HG03571 (cell line): ENCODE measurements at regions not wholly inside any gene's neighbourhood (a gene's known extent, or its start where the extent isn't known, plus 50 kb on each side); places are given as distances from the start of the nearest gene placed in this dataset.
"Not testable (repeated sequence)": the region's sequence is repeated elsewhere in the genome, so short reads cannot be mapped to it uniquely, and the experiment has no call there.

ENCODE experiments used
- ATAC-seq: cut with Tn5 transposase; IDR thresholded peaks from one replicate; pipeline ENCODE4 v1.9.1; 2021; ENCODE audit not compliant: unreplicated experiment

DNA sequence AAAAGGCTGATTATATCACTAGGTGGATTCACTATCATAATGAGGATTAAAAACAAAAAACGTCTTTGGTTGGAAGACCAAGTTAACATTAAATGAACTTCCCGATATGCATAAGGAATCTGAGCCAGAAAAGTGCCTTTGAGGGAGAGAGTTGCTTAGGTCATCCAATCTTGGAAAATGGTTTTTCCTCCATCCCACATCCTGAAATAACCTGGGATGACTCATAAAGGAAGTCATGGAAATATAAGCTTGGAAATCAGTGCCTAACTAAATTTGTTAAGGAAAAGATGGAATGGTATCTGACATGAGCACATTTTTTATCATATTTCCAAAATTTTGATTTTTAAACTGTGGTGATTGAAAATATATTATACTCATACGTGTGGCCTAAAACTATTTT is 66.0 kb downstream of the KBTBD8 start:
- no peak for ATAC-seq

DNA sequence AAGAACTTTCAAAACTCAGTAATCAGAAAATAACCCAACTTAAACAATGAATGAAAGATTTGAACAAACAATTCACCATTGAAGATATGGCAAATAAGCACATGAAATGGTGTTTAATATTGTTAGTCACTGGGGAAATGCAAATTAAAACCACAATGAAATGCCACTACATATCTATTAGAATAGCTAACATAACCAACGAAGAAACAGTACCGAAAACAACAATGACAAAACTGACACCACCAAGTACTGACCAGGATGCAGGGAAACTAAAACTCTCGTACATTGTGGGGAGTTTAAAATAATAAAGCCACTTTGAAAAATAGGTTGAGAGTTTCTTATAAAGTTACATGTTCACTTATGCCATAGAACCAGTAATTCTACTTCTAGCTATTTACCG is 69.1 kb downstream of the KBTBD8 start:
- ATAC-seq: peak; percentile 83

DNA sequence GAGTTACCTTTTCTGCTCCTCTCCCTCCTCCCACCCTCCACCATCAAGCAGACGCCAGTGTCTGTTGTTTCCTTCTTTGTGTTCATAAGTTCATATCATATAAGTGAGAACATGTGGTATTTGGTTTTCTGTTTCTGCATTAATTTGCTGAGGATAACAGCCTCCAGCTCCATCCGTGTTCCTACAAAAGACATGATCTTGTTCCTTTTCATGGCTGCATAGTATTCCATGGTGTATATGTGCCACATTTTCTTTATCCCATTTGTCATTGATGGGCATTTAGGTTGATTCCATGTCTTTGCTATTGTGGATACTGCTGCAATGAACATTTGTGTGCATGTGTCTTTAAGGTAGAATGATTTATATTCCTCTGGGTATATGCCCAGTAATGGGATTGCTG is 74.5 kb downstream of the KBTBD8 start:
- ATAC-seq: not testable (repeated sequence)

DNA sequence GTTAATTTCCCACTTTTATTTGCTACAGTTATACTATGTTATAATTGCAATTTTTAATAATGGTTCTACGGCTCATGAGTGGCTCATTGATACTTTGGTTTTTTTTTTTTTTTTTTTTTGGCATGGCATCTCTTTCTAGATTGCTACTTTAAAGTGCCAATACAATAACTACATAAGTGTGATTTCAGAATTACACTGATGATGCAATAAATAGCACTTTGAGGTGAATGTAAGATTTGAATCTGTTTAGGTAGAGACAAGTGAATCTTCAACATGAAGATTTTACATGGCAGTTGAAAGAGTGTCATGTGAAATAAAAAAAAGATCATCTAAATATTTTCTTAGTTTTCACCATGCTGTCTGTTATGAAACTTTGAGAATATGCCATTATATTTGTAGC is 75.7 kb downstream of the KBTBD8 start:
- ATAC-seq: no peak

DNA sequence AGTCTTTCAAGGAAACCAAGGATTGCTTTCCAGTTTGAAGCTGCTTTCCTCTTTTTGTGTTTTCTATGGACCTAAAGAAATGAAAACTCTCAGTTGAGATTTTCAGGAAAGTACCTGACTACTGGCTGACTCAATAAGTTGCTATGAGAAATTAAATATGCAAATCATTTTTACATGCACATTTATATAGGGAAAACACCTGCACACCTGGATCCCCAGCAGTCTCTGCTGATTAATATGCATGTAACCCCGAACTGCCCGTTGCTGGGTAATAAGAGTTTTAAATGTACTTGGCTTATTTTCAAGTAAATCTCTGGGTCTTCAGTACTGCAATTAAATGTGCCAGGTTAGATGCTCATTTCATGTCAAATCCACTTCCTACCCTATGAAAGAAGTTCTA is 77.2 kb downstream of the KBTBD8 start:
- no peak for ATAC-seq

DNA sequence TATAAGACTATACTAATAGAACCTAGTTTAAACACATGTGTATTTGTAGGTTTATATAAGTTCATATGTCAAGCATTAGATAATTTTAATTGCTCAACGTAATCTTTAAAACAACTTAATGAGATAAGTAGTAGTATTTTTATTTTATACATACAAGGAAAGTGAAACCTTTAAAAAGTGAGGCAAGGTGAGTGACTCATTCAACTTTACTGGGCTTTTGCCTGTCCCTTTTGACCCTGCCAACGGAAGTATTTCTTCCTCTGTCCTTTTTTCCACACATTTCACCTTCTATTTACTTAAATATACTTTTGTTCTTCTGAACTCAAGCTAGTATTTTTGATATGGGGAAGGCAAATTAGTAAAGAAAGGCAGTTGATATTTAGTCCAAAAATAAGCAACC is 78.5 kb downstream of the KBTBD8 start:
- no peak for ATAC-seq

DNA sequence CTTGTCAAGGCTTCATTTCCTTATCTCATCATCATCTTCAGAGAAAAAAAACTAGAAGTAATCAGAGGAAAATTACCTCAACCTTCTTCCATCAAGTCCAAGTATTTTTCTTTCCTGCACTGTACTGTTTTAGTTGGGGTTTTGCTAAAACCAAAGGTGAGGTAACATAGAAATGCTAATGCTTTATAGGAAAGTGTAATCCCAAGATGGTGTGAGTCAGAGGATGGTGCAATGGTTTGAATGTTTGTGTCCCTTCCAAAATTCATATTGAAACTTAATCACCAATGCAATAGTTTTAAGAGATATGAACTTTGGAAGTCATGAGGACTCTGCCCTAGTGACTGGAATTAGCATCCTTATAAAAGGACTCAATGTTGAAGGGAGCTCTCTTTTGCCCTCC is 79.5 kb downstream of the KBTBD8 start:
- ATAC-seq: no peak

DNA sequence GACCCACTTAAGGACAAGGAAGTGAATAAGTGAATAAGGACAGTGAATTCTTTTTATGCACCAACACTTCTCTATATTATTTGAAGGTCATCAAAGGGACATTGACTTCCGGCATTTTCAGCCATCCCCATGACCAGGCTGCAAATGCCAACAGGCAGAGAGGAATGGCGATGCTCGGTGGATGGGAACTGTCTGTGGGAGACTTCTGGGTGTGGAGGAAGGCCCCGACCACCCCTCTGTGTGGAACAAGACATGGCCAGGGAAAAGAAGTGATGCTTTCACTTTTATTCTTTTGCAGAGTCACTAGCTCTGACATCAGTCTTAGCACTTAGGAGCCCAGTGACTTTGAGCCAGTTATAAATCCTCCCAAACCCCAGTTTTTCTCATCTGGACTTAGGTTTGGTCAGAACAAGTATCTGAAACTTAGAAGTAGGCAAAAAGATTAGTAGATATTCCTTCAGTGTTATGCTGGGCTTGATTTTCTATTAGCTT is 84.5 kb downstream of the KBTBD8 start:
- ATAC-seq: no peak

DNA sequence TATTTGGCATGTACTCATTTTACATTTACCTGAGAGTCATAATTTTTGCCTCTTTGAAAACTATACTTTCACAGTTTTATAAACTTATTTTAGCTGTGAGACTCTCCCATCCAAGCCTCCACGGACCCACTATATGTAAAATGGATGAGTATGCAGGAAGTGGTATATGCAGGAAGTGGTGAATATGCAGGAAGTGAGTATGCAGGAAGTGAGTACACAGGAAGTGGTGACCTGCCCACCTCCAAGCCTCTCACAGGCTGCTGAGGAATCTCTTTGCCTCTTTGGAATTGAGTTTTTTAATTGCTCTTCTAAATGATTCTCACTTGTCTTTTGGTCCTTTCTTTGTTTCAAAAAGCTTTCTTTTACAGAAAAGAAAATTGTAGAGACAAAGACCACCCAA is 85.2 kb downstream of the KBTBD8 start:
- no peak for ATAC-seq

DNA sequence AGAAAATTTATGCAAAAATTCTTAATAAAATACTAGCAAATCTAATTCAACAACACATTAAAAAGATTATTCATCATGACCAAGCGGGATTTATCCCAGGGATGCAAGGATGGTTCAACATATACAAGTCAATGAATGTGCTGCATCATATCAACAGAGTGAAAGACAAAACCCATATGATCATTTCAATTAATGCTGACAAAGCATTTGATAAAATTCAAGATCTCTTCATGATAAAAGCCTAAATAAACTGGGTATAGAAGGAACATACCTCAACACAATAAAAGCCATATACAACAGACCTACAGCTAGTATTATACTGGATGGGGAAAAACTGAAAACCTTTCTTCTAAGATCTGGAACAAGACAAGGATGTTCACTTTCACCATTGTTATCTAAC is 89.7 kb downstream of the KBTBD8 start:
- no peak for ATAC-seq

DNA sequence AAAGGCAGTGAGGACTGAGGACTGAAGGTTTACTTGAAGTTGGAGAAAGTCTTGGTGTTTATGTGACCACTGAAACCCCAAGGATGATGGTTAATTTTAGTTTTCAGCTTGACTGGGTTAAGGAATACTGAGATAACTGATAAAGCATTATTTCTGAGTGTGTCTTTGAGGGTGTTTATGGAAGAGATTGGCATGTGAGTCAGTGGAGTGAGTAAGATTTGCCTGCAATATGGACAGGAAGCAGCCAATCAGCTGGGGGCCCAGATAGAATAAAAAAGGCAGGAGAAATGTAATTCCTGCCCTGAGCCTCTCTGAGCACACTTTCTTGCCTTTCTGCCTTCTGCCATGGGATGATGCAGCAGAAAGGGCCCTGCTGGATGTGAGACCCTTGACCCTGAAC is 92.4 kb downstream of the KBTBD8 start:
- no peak for ATAC-seq

DNA sequence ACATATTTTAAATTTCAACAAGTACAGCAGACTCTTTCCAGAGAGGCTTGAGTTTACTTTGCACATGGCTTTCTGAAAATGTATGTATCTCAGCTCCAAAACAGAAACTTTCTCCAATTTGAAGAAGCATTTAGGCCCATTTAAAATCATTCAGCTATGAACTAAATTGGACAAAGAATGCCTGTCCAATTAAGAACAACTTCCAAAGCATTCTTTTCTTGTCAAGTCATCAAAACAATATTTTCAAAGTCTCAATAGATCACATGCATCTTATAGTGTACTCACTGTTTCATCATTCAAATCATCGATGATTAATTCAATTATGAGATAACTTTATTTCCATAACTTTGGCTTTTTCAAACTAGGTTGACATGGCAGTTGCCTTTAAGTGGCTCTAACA is 95.2 kb downstream of the KBTBD8 start:
- ATAC-seq: no peak

DNA sequence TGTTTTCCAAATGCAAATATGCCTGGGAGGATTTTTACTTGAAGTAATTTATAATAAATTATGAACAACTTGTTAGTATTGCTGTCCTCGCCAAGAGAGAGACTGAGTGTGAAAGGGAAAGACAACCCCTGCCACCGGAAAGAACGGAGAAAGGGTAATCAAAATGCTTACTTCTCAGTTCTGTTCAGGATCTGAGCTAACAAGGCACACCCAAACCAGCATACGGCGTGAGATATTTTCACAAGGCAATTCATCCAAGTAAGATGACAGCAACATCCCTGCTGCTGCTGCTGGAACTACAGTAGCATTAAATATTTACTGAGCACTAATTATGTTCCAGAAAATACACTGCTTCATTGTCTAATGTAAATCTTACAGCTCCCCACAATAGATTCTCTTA is 96.1 kb downstream of the KBTBD8 start:
- ATAC-seq: no peak

DNA sequence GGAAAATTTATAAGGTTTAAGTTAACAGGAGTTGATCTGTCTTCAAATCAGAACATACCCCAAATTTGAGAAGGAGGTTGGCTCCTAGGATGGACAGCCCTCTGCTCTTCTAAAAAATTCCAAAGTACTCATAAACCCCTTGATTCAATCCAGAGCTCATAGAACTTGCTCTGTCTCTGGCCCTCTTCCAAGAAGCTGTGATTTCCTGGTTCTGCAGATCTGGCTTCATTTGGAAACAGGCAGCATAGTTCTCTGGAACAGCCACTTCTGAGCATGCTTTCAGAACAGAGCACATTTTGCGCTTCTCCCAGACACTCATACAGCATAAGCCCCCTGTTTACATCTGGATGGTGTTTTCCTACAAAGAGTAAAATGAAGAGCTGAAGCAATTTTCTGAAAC is 96.7 kb downstream of the KBTBD8 start:
- no peak for ATAC-seq

DNA sequence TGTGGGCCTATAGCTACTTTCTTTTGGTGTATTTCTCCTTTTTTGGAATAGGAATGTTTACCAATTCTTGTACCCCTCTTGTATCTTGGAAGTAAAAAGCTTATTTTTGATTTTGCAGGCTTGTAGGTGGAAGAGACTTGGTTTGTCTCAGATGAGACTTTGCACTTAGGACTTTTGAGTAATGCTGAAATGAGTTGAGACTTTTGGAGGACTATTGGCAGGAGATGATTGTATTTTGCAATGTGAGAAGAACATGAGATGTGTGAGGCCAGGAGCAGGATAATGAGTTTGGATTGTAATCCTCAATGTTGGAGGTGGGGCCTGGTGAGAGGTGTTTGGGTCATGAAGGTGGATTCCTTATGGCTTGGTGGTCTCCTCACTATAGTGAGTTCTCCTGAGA is 106.3 kb downstream of the KBTBD8 start:
- ATAC-seq: no peak

DNA sequence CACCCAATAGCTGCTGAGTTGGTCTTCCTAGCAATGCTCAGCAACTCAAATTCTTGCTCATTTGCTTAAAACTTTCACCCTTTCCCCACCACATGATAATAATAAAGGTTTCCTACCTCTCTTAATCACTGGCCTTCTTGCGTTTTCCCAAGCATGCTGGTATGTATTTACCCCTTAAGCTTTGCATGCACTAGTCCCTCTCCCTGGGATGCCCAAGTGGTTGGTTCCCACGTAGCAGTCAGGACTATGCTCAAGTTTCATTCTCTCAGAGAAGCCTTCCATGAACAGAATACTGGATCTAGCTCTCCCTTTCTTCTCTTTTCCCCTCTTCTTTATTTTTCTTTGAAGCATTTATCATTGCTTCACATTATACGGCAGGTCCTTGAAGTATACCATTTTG is 108.8 kb downstream of the KBTBD8 start:
- no peak for ATAC-seq

DNA sequence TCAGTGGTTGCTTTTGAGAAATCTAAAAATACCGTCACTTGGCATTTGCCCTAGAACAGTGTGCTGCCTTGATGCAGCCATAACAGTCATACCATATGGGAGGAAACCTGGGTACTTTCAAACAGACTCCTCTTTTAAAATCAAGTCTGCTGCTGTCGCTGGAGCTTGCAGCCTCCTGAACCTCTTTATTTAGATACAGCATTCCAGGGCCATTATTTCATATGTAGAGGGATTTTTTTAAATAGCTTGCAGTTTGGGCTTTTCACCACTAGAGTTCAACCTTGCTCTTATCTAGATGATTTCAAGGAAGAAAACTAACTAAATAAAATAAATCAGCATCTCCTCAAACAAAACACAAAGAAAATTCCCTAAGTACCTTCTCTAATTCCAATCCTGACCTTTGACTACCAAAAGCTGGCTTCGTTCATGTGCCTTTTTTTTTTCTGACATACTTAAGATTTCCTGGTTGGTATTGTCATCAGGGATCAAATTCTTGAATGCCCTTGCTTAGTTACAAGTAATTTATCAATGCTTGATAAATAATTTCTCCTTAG is 111.6 kb downstream of the KBTBD8 start:
- ATAC-seq: no peak

DNA sequence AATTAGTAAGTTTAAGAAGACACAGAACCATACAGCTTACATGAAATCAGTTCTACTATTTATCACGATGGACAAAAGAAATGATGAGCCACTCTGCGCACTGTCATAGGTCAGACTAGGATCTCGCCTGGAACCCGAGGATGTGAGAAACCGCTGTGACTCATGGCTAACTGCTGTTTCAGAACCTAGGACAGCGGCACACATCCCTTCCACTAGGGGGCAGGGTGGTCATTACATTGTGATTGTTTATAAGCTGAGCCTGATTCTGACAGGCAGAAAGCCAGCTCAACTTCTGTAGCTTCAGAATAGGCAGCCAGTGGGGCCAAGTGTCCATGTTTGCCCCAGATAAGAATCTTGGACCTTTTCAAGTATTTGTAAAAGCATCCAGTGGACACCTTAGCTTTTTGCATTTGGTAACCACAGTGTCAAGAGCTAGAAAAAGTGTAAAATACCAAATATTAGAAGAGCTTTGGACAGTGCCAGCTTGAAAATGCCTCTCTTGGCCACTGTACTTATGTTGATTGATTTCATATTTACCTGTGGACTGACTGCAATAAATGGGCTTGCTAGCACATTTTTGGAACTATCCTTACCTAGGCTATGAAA is 115.8 kb downstream of the KBTBD8 start:
- peak; percentile 97 for ATAC-seq

DNA sequence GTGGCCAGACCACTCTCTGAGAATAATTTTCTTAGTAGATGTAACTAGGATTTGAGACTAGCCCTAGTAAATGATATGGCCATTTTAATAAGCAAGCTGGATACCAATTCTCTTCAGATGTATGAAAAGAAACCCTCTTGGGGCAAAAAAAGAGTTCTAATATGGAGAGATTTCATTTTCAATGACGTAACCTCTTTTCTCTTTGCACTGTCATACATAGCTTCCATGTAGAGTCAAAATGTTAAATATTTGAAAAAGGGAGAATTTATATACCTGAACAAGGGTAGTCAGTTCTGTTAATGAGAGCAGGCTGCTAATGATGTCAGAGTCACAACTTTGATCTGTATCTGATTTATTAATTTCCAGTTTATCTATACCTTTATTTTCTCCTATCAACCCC is 120.0 kb downstream of the KBTBD8 start:
- no peak for ATAC-seq

DNA sequence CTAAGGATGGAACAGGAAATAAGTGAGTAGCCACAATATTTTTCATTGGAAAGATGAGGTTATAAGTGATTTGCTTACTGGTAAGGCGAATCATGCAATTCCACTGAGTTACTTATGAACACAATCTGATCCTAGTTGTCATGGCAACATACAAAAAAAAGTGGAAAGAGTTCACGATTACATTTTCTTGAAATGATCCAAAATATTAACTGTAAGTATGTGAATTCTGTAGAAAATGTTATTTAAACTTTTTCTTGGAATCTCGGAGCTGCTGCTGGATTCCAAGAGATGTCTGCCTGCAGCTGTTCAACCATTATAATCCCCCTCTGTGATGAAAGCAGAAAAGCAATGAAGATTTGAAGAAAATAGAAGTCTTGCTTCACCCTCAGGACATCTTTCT is 120.5 kb downstream of the KBTBD8 start:
- no peak for ATAC-seq

DNA sequence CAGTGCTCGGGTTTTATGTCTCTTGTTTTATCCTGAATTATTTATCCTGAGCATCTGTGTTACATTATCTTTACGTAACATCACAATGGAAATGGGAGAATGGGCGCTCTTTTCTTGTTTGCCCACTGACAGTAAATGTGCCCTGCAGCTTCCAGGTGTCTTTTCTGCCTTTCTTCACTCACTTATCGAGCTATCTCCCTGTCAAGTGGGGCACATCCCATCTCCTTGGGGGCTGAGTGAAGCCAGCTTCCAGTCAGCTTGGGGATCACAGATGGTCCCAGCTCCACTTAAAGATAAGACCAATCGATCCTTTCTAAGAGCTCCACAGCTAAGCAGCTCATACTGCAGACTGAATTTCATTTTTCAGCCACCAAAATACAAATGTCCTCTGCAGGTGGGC is 125.8 kb downstream of the KBTBD8 start:
- no peak for ATAC-seq

DNA sequence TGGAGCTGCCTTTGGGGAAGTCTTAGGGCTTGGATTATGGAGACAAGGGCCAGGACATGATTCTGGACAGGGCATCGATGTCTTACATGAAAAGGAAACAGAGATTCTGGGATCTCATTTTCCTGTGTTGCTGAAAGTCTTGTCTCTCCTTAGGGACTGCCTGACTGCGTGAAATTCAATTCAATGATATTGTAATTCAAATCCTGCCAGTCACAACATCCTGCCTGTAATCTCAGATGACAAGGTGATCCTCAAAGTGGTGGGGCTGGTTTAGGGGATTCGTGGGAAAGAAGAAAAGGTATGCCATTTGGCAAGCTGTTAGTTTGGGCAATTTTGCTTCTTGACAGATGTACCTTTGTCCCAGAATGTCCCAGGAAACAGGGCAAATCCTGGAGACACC is 129.1 kb downstream of the KBTBD8 start:
- ATAC-seq: no peak

DNA sequence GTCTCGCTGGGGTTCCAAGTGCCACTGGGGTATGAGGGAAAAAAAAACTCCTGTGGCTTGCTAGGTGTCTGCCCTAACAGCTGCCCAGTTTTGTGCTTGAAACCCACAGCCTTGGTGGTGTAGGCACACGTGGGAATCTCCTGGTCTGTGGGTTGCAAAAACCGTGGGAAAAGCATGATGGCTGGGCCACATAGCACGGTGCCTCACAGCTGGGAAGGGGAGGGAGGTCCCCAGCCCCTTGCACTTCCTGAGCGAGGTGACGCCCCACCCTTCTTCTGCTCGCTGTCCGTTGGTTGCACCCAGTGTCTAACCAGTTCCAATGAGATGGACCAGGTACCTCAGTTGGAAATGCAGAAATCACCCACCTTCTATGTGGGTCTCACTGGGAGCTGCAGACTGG is 144.3 kb downstream of the KBTBD8 start:
- no peak for ATAC-seq
